ENCODE measurements at regions not wholly inside any gene's neighbourhood (a gene's known extent, or its start where the extent isn't known, plus 50 kb on each side); places are given as distances from the start of the nearest gene placed in this dataset.

DNA sequence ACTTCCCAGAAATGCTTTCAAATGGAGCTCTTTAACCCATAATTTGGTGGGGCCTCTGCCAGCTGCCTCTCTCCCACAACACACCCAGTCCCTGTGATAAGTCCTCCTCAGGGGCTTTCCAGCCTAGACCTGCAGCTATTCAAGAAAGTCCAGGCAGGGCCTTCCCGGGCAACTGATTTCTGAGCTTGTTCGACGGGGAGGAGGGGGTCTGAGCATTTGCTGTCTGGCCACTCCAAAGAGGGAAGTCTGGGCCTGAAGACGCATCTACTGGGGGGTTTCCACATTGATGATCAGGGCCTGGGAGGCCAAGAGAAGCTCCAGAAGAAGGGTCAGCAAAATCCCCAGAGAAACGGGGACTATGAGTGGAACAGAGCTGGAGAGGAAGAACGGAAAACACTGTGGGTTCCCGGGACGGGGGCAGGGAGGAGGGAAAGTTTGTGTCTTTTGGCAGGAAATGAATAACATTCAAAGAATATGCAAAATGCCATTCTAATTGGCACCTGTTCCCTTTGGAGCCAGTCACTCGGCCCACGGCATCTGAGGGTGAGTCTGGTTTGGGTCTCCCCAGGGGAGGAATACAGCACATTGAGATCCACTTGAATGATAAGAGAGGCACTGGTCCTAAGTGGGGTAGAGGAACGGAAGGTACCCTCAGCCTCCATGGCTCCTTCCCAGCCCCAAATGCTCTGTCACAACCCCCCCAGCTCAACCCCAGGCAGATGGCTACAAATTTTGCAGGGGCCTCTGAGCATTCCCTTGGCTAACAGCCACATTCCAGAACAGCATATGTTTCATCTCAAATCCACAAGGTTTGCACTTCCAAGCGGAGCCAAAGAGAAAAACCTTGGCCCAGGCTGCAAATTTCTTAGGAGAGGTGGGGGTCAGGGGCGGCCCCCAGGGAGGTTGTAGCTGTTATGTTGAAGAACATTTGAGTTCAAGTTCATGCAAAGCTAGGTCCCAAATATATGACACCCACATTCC is 72.0 kb downstream of the RPUSD4 start:
- Histone ChIP-seq H3K4me3 (no peak overlapping the region), H3K4me1 (peaks cover 0 to 7% of the 10 kb centered on the region in 2 donors), H3K9me3 (no peaks in the 10 kb centered on the region), H3K27me3 (peaks cover 10 to 13% (median 11%) of the 10 kb centered on the region in 3 donors), H3K36me3 (no peaks in the 10 kb centered on the region), H3K27ac (no peak overlapping the region)
- ATAC-seq (no peak), DNase-seq (no peak)
- intact Hi-C loops (cut with DNase I; ENCODE audit: low total_unique reads), result no loop called here
- TF ChIP-seq POLR2A (IDR thresholded peaks at IDR 0.05), result no peak
- in situ Hi-C loops (cut with MboI; ENCODE audit: low sequenced_read_pairs in 4 of 4), result loop anchor here in 1 of 4 donors (25.0 kb wide), 1 partner anchor 348 kb away; no protein-coding TSS in a partner anchor

- no peak for TF ChIP-seq POLR2A (IDR thresholded peaks at IDR 0.05)
- TF ChIP-seq, protein P1, sequence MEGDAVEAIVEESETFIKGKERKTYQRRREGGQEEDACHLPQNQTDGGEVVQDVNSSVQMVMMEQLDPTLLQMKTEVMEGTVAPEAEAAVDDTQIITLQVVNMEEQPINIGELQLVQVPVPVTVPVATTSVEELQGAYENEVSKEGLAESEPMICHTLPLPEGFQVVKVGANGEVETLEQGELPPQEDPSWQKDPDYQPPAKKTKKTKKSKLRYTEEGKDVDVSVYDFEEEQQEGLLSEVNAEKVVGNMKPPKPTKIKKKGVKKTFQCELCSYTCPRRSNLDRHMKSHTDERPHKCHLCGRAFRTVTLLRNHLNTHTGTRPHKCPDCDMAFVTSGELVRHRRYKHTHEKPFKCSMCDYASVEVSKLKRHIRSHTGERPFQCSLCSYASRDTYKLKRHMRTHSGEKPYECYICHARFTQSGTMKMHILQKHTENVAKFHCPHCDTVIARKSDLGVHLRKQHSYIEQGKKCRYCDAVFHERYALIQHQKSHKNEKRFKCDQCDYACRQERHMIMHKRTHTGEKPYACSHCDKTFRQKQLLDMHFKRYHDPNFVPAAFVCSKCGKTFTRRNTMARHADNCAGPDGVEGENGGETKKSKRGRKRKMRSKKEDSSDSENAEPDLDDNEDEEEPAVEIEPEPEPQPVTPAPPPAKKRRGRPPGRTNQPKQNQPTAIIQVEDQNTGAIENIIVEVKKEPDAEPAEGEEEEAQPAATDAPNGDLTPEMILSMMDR (IDR thresholded peaks at IDR 0.05 in 4 of 5, conservative IDR thresholded peaks at IDR 0.05 in 1 of 5), result no peak
- in situ Hi-C loops (cut with MboI; ENCODE audit: low sequenced_read_pairs in 4 of 4) (loop anchor here in 1 of 4 donors (25.0 kb wide), 1 partner anchor 349 kb away; no protein-coding TSS in a partner anchor), intact Hi-C loops (cut with DNase I; ENCODE audit: low total_unique reads) (no loop called here)
- Histone ChIP-seq H3K27ac (no peak overlapping the region), H3K4me1 (peaks cover 0 to 7% of the 10 kb centered on the region in 2 donors), H3K27me3 (peaks cover 10 to 13% (median 11%) of the 10 kb centered on the region in 3 donors), H3K4me3 (no peak overlapping the region), H3K9me3 (no peaks in the 10 kb centered on the region), H3K36me3 (no peaks in the 10 kb centered on the region)
- DNase-seq (no peak), ATAC-seq (no peak)
Measured at GRCh38 chr11:126138636-126139035, 72.8 kb downstream of the RPUSD4 start.

DNA sequence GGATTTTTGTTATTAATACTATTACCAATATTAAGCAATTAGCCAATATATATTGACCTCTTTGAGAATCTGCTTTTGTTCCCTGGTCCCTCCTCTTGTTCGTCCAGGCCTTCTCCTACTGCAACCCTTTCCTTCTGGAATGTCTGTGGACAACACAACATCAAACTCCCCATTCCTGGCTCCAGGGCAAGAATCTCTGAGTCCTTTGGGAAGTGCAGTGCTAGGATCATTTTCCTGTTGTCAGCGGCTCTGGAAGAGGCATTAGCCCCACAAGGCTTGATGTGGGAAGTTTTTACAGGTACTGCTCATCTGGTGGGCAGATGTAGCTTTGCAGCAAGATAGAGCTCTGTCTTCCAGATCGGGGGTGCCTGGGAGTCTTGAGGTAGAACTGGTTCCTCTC is 74.3 kb downstream of the RPUSD4 start:
- peaks cover 0 to 7% of the 10 kb centered on the region in 2 donors for H3K4me1 ChIP-seq
- H3K9me3 ChIP-seq, result no peaks in the 10 kb centered on the region
- in situ Hi-C loops (cut with MboI; ENCODE audit: low sequenced_read_pairs in 4 of 4) (loop anchor here in 1 of 4 donors (25.0 kb wide), 1 partner anchor 350 kb away; no protein-coding TSS in a partner anchor), intact Hi-C loops (cut with DNase I; ENCODE audit: low total_unique reads) (no loop called here)
- H3K27me3 ChIP-seq, result peaks cover 10 to 13% (median 11%) of the 10 kb centered on the region in 3 donors
- H3K27ac ChIP-seq, result no peak overlapping the region
- TF ChIP-seq POLR2A (IDR thresholded peaks at IDR 0.05), result no peak
- TF ChIP-seq, protein P1 (IDR thresholded peaks at IDR 0.05 in 4 of 5, conservative IDR thresholded peaks at IDR 0.05 in 1 of 5), result no peak
- H3K4me3 ChIP-seq, result no peak overlapping the region
- DNase-seq (no peak), ATAC-seq (no peak)
- no peaks in the 10 kb centered on the region for H3K36me3 ChIP-seq

DNA sequence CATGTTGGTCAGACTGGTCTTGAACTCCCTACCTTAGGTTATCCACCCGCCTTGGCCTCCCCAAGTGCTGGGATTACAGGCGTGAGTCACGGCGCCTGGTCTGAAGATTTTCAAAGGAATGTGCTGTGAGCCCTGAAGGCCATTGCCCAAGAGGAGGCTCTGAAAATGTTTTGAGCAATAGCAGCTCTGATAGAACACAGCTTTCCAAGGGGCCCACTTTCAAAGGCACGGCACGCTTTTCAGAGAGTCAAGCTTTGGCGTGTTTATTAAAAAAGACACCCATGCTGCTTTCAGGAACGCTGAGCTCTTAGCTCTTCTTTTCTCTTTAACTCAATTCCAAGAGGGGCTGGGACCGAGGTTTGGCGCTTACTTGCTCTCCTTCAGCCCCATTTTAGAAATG is 73.8 kb upstream of the CDON start:
- Histone ChIP-seq H3K4me3 (no peak overlapping the region), H3K9me3 (no peaks in the 10 kb centered on the region), H3K36me3 (no peaks in the 10 kb centered on the region), H3K27me3 (peaks cover 10 to 13% (median 11%) of the 10 kb centered on the region in 3 donors), H3K27ac (no peak overlapping the region), H3K4me1 (peaks cover 0 to 7% of the 10 kb centered on the region in 2 donors)
- DNase-seq (no peak), ATAC-seq (no peak)
- in situ Hi-C loops (cut with MboI; ENCODE audit: low sequenced_read_pairs in 4 of 4), result loop anchor here in 1 of 4 donors (25.0 kb wide), 1 partner anchor 351 kb away; no protein-coding TSS in a partner anchor
- no peak for TF ChIP-seq POLR2A (IDR thresholded peaks at IDR 0.05)
- TF ChIP-seq, protein P1 (IDR thresholded peaks at IDR 0.05 in 4 of 5, conservative IDR thresholded peaks at IDR 0.05 in 1 of 5), result no peak
- intact Hi-C loops (cut with DNase I; ENCODE audit: low total_unique reads), result no loop called here

Data from gastrocnemius medialis (tissue), 4 donors.